B cell (primary cell): ENCODE measurements at regions not wholly inside any gene's neighbourhood (a gene's known extent, or its start where the extent isn't known, plus 50 kb on each side); places are given as distances from the start of the nearest gene placed in this dataset. TPM values are rescaled to one million over a fixed set of nuclear protein-coding genes. Genes with fewer than 3 reads are reported as not detected.

Experiments
- ATAC-seq: fragments of 200-7000 bp; cut with Tn5 transposase; one replicate; pipeline ENCODE4 v1.10.0; 2021; ENCODE audit warnings: low read depth, mild to moderate bottlenecking, moderate number of reproducible peaks, moderate library complexity
- CTCF ChIA-PET: fragments of 350-600 bp; sonication (Branson Sonifier 250); formaldehyde crosslinking; loops from one replicate; lab custom pipeline; 2021; ENCODE audit warnings: antibody characterized with exemption, inconsistent platforms; lab: Charles Lee
- POLR2A ChIA-PET: fragments of 350-600 bp; sonication (Branson Sonifier 250); formaldehyde crosslinking; loops from one replicate; lab custom pipeline; 2021; ENCODE audit warnings: antibody characterized with exemption; lab: Charles Lee
- DNase-seq: peaks from one replicate; pipeline ENCODE4 v3.0.0; 2013
- H2AFZ ChIP-seq: 2 replicates; pipeline ENCODE4 v1.6.1; 2012; ENCODE audit warnings: mild to moderate bottlenecking, low read depth, low read length; ENCODE audit not compliant: insufficient read depth, poor library complexity, severe bottlenecking
- H3K27ac ChIP-seq, 2 donors: 1 replicate in 1 of 2; 2 replicates in 1 of 2; pipeline ENCODE4 v1.5.1; 2012 to 2013; ENCODE audit warnings: low read length in 2 of 2, mild to moderate bottlenecking in 2 of 2, moderate library complexity in 1 of 2
- H3K27me3 ChIP-seq, 4 experiments: fragments of 200-600 bp in 1 of 4; sonication (generic) in 1 of 4; replicated peaks in 1 of 4; 1 replicate in 2 of 4; 2 replicates in 2 of 4; pipeline versions ENCODE4 v1.6.1 to v1.7.0; 2013 to 2016; ENCODE audit warnings: low read length in 3 of 4, mild to moderate bottlenecking in 2 of 4, mixed read lengths in 1 of 4, moderate library complexity in 1 of 4; ENCODE audit not compliant: insufficient read depth in 4 of 4, control insufficient read depth in 3 of 4; ENCODE audit errors: control extremely low read depth in 1 of 4
- H3K36me3 ChIP-seq, 2 experiments: replicated peaks in 1 of 2; 1 replicate in 1 of 2; 2 replicates in 1 of 2; pipeline versions ENCODE4 v1.6.1 to v1.7.1; 2013; ENCODE audit warnings: low read length in 1 of 2; ENCODE audit not compliant: insufficient read depth in 2 of 2, control insufficient read depth in 1 of 2; ENCODE audit errors: control extremely low read depth in 1 of 2, extremely low read depth in 1 of 2
- H3K4me1 ChIP-seq, 2 donors: fragments of 200-600 bp in 1 of 2; sonication (generic) in 1 of 2; 1 replicate in 1 of 2; 2 replicates in 1 of 2; pipeline versions ENCODE4 v1.5.1 to v1.6.1; 2013 to 2017; ENCODE audit warnings: low read length in 2 of 2; ENCODE audit not compliant: control insufficient read depth in 2 of 2, insufficient read depth in 2 of 2
- H3K4me2 ChIP-seq: replicated peaks from 2 replicates; pipeline ENCODE3; 2012; ENCODE audit warnings: mild to moderate bottlenecking, low read depth, low read length; ENCODE audit not compliant: poor library complexity, severe bottlenecking
- H3K4me3 ChIP-seq, 5 experiments: fragments of 200-600 bp in 1 of 5; sonication (generic) in 1 of 5; 1 replicate in 3 of 5; 2 replicates in 2 of 5; pipeline versions ENCODE4 v1.5.1 to v1.7.0; 2011 to 2016; ENCODE audit warnings: low read length in 4 of 5, mild to moderate bottlenecking in 4 of 5, low read depth in 2 of 5, control low read depth in 1 of 5, moderate library complexity in 1 of 5; ENCODE audit not compliant: insufficient read depth in 1 of 5; ENCODE audit errors: control extremely low read depth in 1 of 5, extremely low read depth in 1 of 5
- H3K79me2 ChIP-seq: fragments of 200-600 bp; sonication (generic); one replicate; pipeline ENCODE4 v1.6.0; 2016; ENCODE audit warnings: low read length; ENCODE audit not compliant: control insufficient read depth, insufficient read depth
- H3K9ac ChIP-seq: fragments of 200-600 bp; sonication (generic); 2 replicates; pipeline ENCODE4 v1.6.1; 2017; ENCODE audit warnings: mild to moderate bottlenecking, low read length, moderate library complexity
- H3K9me3 ChIP-seq, 3 donors: one replicate each; pipeline versions ENCODE4 v1.6.1 to v1.7.1; 2013; ENCODE audit warnings: low read length in 2 of 3; ENCODE audit not compliant: control insufficient read depth in 2 of 3, insufficient read depth in 1 of 3; ENCODE audit errors: control extremely low read depth in 1 of 3
- H4K20me1 ChIP-seq: 2 replicates; pipeline ENCODE4 v1.6.0; 2012; ENCODE audit warnings: mild to moderate bottlenecking, low read length; ENCODE audit not compliant: insufficient read depth, control insufficient read depth, poor library complexity, severe bottlenecking
- H3K27ac Mint-ChIP-seq: one replicate; pipeline ENCODE4 v1.8.0; 2021; ENCODE audit warnings: mixed read lengths
- H3K27me3 Mint-ChIP-seq: one replicate; pipeline ENCODE4 v1.8.0; 2021; ENCODE audit warnings: mixed read lengths
- H3K4me1 Mint-ChIP-seq: one replicate; pipeline ENCODE4 v1.8.0; 2021; ENCODE audit warnings: mixed read lengths
- H3K4me3 Mint-ChIP-seq: one replicate; pipeline ENCODE4 v1.8.0; 2021; ENCODE audit warnings: mixed read lengths
- H3K9me3 Mint-ChIP-seq: one replicate; pipeline ENCODE4 v1.8.0; 2022; ENCODE audit warnings: mixed read lengths; ENCODE audit not compliant: insufficient read depth
- EZH2 ChIP-seq: IDR thresholded peaks from 2 replicates; pipeline ENCODE4 v1.6.1; 2012; ENCODE audit warnings: borderline replicate concordance, low read depth, mild to moderate bottlenecking, moderate library complexity, low read length; ENCODE audit not compliant: insufficient read depth, poor library complexity, severe bottlenecking
- WGBS: methylation state at CpG from one replicate; pipeline ENCODE4 v1.1.5; 2013; ENCODE audit warnings: missing lambda C conversion rate; ENCODE audit not compliant: insufficient coverage; 5-methylcytosine and 5-hydroxymethylcytosine counted together
- intact Hi-C: fragments of 100-400 bp; cut with micrococcal nuclease; formaldehyde crosslinking; loops from one replicate; pipeline ENCODE4 v1.10.0; 2022
- small RNA-seq: library from RNA; depleted of rRNA; stranded (forward); fragments of <200 nt; gene quantifications from one replicate; pipeline ENCODE3, GENCODE V24; 2012; ENCODE audit warnings: low replicate concordance, low read depth; ENCODE audit not compliant: insufficient read length
- TF ChIP-seq, protein P1 (sequence below): fragments of 200-600 bp; IDR thresholded peaks from one replicate; pipeline ENCODE4 v1.8.0; 2022; ENCODE audit warnings: antibody characterized with exemption, mild to moderate bottlenecking

DNA sequence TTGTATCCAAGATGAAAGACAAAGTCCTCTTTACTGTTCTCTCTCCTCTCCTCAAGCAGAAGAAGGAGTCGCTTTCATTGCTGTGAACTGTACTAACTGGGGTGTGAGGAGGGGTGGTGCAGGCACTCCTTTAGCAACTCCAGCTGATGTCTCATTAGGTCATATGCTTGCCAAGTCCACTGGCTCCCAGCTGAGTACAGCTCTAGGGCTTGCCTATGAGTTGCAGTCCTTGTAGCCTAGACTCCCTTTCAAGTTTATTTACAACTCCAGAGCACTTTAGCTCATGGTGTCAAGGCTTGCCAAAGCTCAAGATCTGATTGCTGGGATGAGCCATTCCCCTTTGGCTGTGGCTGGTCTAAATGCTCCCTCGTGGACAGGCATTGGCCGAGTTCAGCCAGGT, 55.1 kb upstream of the PDGFD start:
- Histone ChIP-seq H3K27me3 (no peaks in the 10 kb centered on the region), H4K20me1 (no peaks in the 10 kb centered on the region), H3K79me2 (no peaks in the 10 kb centered on the region), H3K4me1 (no peaks in the 10 kb centered on the region), H3K9me3 (peaks cover 0 to 14% (median 2%) of the 10 kb centered on the region in 3 donors), H3K36me3 (no peaks in the 10 kb centered on the region), H2AFZ (no peak overlapping the region), H3K27ac (no peak overlapping the region), H3K4me2 (no peak overlapping the region), H3K9ac (no peak overlapping the region), H3K4me3 (no peak overlapping the region)
- intact Hi-C loops = no loop called here
- no peak for DNase-seq
- Mint-ChIP-seq H3K9me3 (peaks cover 4% of the 10 kb centered on the region), H3K27ac (no peak overlapping the region), H3K4me1 (peaks cover 11% of the 10 kb centered on the region), H3K27me3 (peaks cover 3% of the 10 kb centered on the region), H3K4me3 (no peak overlapping the region)
- TF ChIP-seq EZH2 = no peak
- TF ChIP-seq, protein P1, sequence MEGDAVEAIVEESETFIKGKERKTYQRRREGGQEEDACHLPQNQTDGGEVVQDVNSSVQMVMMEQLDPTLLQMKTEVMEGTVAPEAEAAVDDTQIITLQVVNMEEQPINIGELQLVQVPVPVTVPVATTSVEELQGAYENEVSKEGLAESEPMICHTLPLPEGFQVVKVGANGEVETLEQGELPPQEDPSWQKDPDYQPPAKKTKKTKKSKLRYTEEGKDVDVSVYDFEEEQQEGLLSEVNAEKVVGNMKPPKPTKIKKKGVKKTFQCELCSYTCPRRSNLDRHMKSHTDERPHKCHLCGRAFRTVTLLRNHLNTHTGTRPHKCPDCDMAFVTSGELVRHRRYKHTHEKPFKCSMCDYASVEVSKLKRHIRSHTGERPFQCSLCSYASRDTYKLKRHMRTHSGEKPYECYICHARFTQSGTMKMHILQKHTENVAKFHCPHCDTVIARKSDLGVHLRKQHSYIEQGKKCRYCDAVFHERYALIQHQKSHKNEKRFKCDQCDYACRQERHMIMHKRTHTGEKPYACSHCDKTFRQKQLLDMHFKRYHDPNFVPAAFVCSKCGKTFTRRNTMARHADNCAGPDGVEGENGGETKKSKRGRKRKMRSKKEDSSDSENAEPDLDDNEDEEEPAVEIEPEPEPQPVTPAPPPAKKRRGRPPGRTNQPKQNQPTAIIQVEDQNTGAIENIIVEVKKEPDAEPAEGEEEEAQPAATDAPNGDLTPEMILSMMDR = no peak
- 57% methylated on average over 1 of the region's 3 CpGs for WGBS
- CTCF ChIA-PET = no interaction called here
- POLR2A ChIA-PET = no interaction called here
- ATAC-seq = no peak

DNA sequence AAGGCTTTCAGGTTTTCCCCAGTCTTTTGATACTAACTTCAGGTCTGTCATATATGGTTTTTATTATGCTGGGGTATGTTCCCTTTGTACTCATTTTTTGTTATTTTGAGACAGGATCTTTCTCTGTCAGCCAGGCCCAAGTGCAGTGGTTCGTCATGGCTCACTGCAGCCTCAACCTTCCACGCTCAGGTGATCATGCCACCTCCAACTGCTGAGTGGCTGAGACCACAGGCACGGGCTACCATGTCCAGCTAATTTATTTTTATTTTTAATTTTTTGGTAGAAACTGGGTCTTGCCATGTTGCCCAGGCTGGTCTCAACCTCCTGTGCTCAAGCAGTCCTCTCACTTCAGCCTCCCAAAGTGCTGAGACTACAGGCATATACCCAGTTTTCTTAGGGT, 50.6 kb upstream of the PDGFD start:
- ATAC-seq (no peak), DNase-seq (no peak)
- Histone ChIP-seq H3K27me3 (no peaks in the 10 kb centered on the region), H3K36me3 (no peaks in the 10 kb centered on the region), H3K27ac (no peak overlapping the region), H4K20me1 (no peaks in the 10 kb centered on the region), H3K9ac (no peak overlapping the region), H3K4me1 (no peaks in the 10 kb centered on the region), H3K9me3 (peaks cover 0 to 18% (median 2%) of the 10 kb centered on the region in 3 donors), H3K4me2 (no peak overlapping the region), H3K4me3 (no peak overlapping the region), H2AFZ (no peak overlapping the region), H3K79me2 (no peaks in the 10 kb centered on the region)
- ChIA-PET CTCF (no interaction called here), POLR2A (no interaction called here)
- TF ChIP-seq, protein P1 = no peak
- TF ChIP-seq EZH2 = no peak
- H3K9me3 Mint-ChIP-seq = peaks cover 4% of the 10 kb centered on the region
- H3K27me3 Mint-ChIP-seq = peaks cover 2% of the 10 kb centered on the region
- no peak overlapping the region for H3K4me3 Mint-ChIP-seq
- no peak overlapping the region for H3K27ac Mint-ChIP-seq
- intact Hi-C loops = no loop called here
- 60% methylated on average over 2 of the region's 3 CpGs for WGBS
- no peaks in the 10 kb centered on the region for H3K4me1 Mint-ChIP-seq

Small RNAs in the stretch of these regions (small RNA-seq; reads per million reads assigned to genes)
- not detected for gene AP001485.1
- gene MIR7641-1 = not detected
